ENCODE measurements at regions not wholly inside any gene's neighbourhood (a gene's known extent, or its start where the extent isn't known, plus 50 kb on each side); places are given as distances from the start of the nearest gene placed in this dataset.
"Not testable (repeated sequence)": the region's sequence is repeated elsewhere in the genome, so short reads cannot be mapped to it uniquely, and the experiment has no call there.

GRCh38 chr12:124706363-124706762 lies 139.0 kb upstream of the NCOR2 start:
- no peak for DNase-seq (ENCODE audit: low read depth)

- no peak for DNase-seq (ENCODE audit: low read depth)
Measured at GRCh38 chr12:124705545-124706138, 138.2 kb upstream of the NCOR2 start.

- no peak for DNase-seq (ENCODE audit: low read depth)
Measured at GRCh38 chr12:124704619-124705018, 137.2 kb upstream of the NCOR2 start.

- DNase-seq (ENCODE audit: low read depth), result no peak
Measured at GRCh38 chr12:124703856-124704255, 136.4 kb upstream of the NCOR2 start.

GRCh38 chr12:124702736-124703135 lies 135.3 kb upstream of the NCOR2 start:
- no peak for DNase-seq (ENCODE audit: low read depth)

GRCh38 chr12:124700810-124701592 lies 133.6 kb upstream of the NCOR2 start:
- peak; percentile 63 for DNase-seq (ENCODE audit: low read depth)

- no peak for DNase-seq (ENCODE audit: low read depth)
Measured at GRCh38 chr12:124699909-124700308, 132.5 kb upstream of the NCOR2 start.

GRCh38 chr12:124698998-124699305 lies 131.5 kb upstream of the NCOR2 start:
- DNase-seq (ENCODE audit: low read depth), result no peak

- DNase-seq (ENCODE audit: low read depth), result no peak
Measured at GRCh38 chr12:124698211-124698997, 131.0 kb upstream of the NCOR2 start.

- DNase-seq (ENCODE audit: low read depth), result not testable (repeated sequence)
Measured at GRCh38 chr12:124697722-124698121, 130.3 kb upstream of the NCOR2 start.

- peak; percentile 57 for DNase-seq (ENCODE audit: low read depth)
Measured at GRCh38 chr12:124696693-124697476, 129.5 kb upstream of the NCOR2 start.

GRCh38 chr12:124695861-124696260 lies 128.4 kb upstream of the NCOR2 start:
- no peak for DNase-seq (ENCODE audit: low read depth)

GRCh38 chr12:124694846-124695497 lies 127.6 kb upstream of the NCOR2 start:
- peak; percentile 96 for DNase-seq (ENCODE audit: low read depth)

- DNase-seq (ENCODE audit: low read depth), result no peak
Measured at GRCh38 chr12:124694250-124694649, 126.8 kb upstream of the NCOR2 start.

GRCh38 chr12:124693111-124693723 lies 125.8 kb upstream of the NCOR2 start:
- DNase-seq (ENCODE audit: low read depth), result no peak

- DNase-seq (ENCODE audit: low read depth), result no peak
Measured at GRCh38 chr12:124692443-124692842, 125.0 kb upstream of the NCOR2 start.

GRCh38 chr12:124691429-124691828 lies 124.0 kb upstream of the NCOR2 start:
- DNase-seq (ENCODE audit: low read depth), result no peak

- no peak for DNase-seq (ENCODE audit: low read depth)
Measured at GRCh38 chr12:124689631-124690030, 122.2 kb upstream of the NCOR2 start.

GRCh38 chr12:124688356-124688992 lies 121.1 kb upstream of the NCOR2 start:
- DNase-seq (ENCODE audit: low read depth), result no peak

- no peak for DNase-seq (ENCODE audit: low read depth)
Measured at GRCh38 chr12:124687917-124688316, 120.5 kb upstream of the NCOR2 start.
